Adrenal gland (tissue), 5 donors: ENCODE measurements at regions not wholly inside any gene's neighbourhood (a gene's known extent, or its start where the extent isn't known, plus 50 kb on each side); places are given as distances from the start of the nearest gene placed in this dataset.

Experiments used
- POLR2A ChIP-seq, 2 donors: fragments of 450-650 bp; IDR thresholded peaks; one replicate each; pipeline ENCODE4 v1.6.1; 2017; ENCODE audit warnings: antibody characterized with exemption in 2 of 2, mild to moderate bottlenecking in 2 of 2, moderate library complexity in 1 of 2
- TF ChIP-seq, protein P1 (sequence below), 6 experiments: fragments of 450-650 bp in 4 of 6; fragments of 200-600 bp in 2 of 6; sonication (generic) in 1 of 6; IDR thresholded peaks; 1 replicate in 5 of 6; 2 replicates in 1 of 6; pipeline versions ENCODE4 v1.5.1 to v1.8.0; 2016 to 2021; ENCODE audit warnings: antibody characterized with exemption in 6 of 6, mild to moderate bottlenecking in 2 of 6, moderate library complexity in 1 of 6
- donor health status: DM: no; HTN: no; CAD: no.

DNA sequence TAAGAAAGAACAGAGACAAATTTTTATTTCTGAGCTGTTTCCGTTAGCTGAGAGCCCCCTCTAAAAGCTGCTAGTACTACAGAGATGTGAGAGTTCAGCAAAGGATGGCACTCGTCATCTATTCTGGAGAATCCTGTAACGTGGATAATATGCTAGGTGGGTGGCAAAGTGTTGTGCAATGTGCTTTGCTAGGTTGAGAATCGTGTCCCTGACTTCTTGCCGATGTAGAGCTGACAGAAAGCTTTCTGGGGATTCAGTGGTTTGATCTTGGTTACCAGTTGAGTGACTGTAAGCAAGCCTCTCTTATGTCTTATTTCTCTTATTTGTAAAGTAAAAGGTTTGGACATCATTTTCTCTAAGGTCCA lies 298.3 kb upstream of the ACTBL2 start:
- TF ChIP-seq, protein P1, sequence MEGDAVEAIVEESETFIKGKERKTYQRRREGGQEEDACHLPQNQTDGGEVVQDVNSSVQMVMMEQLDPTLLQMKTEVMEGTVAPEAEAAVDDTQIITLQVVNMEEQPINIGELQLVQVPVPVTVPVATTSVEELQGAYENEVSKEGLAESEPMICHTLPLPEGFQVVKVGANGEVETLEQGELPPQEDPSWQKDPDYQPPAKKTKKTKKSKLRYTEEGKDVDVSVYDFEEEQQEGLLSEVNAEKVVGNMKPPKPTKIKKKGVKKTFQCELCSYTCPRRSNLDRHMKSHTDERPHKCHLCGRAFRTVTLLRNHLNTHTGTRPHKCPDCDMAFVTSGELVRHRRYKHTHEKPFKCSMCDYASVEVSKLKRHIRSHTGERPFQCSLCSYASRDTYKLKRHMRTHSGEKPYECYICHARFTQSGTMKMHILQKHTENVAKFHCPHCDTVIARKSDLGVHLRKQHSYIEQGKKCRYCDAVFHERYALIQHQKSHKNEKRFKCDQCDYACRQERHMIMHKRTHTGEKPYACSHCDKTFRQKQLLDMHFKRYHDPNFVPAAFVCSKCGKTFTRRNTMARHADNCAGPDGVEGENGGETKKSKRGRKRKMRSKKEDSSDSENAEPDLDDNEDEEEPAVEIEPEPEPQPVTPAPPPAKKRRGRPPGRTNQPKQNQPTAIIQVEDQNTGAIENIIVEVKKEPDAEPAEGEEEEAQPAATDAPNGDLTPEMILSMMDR (IDR thresholded peaks at IDR 0.05), result no peak
- no peak for TF ChIP-seq POLR2A (IDR thresholded peaks at IDR 0.05)
